ENCODE measurements at regions not wholly inside any gene's neighbourhood (a gene's known extent, or its start where the extent isn't known, plus 50 kb on each side); places are given as distances from the start of the nearest gene placed in this dataset.

GRCh38 chr7:98526059-98526458, 91.0 kb upstream of the NPTX2 start:
- intact Hi-C loops (cut with micrococcal nuclease; ENCODE audit: unreplicated experiment) = no loop called here
- BruUV-seq (replicated peaks) = no TSS peak
- no peak overlapping the region for H2AFZ ChIP-seq
- no peaks in the 10 kb centered on the region for H3K9me3 ChIP-seq (ENCODE audit: insufficient read depth, low read depth)
- POLR2A ChIA-PET (ENCODE audit: unreplicated experiment) = no interaction called here
- TF ChIP-seq, protein P1, sequence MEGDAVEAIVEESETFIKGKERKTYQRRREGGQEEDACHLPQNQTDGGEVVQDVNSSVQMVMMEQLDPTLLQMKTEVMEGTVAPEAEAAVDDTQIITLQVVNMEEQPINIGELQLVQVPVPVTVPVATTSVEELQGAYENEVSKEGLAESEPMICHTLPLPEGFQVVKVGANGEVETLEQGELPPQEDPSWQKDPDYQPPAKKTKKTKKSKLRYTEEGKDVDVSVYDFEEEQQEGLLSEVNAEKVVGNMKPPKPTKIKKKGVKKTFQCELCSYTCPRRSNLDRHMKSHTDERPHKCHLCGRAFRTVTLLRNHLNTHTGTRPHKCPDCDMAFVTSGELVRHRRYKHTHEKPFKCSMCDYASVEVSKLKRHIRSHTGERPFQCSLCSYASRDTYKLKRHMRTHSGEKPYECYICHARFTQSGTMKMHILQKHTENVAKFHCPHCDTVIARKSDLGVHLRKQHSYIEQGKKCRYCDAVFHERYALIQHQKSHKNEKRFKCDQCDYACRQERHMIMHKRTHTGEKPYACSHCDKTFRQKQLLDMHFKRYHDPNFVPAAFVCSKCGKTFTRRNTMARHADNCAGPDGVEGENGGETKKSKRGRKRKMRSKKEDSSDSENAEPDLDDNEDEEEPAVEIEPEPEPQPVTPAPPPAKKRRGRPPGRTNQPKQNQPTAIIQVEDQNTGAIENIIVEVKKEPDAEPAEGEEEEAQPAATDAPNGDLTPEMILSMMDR (conservative IDR thresholded peaks at IDR 0.05) = no peak
- no peak for TF ChIP-seq EZH2 (IDR thresholded peaks at IDR 0.05; ENCODE audit: low read depth)
- H3K4me2 ChIP-seq = no peak overlapping the region
- H3K79me2 ChIP-seq (ENCODE audit: low read depth) = no peaks in the 10 kb centered on the region
- no peak for DNase-seq
- peaks cover 31% of the 10 kb centered on the region for H3K27me3 ChIP-seq (ENCODE audit: insufficient read depth, low read depth)
- no peaks in the 10 kb centered on the region for H3K9me2 ChIP-seq (ENCODE audit: insufficient read depth)
- H3K4me1 ChIP-seq (replicated peaks; ENCODE audit: insufficient read depth) = no peaks in the 10 kb centered on the region
- H3K4me3 ChIP-seq = no peak overlapping the region
- no peaks in the 10 kb centered on the region for H3K36me3 ChIP-seq (ENCODE audit: low read depth)
- no peaks in the 10 kb centered on the region for H3F3A ChIP-seq (ENCODE audit: insufficient read depth, low read depth)
- CTCF ChIA-PET = no interaction called here
- no peak overlapping the region for H3K27ac ChIP-seq
- H4K20me1 ChIP-seq (ENCODE audit: insufficient read depth) = no peaks in the 10 kb centered on the region

DNA sequence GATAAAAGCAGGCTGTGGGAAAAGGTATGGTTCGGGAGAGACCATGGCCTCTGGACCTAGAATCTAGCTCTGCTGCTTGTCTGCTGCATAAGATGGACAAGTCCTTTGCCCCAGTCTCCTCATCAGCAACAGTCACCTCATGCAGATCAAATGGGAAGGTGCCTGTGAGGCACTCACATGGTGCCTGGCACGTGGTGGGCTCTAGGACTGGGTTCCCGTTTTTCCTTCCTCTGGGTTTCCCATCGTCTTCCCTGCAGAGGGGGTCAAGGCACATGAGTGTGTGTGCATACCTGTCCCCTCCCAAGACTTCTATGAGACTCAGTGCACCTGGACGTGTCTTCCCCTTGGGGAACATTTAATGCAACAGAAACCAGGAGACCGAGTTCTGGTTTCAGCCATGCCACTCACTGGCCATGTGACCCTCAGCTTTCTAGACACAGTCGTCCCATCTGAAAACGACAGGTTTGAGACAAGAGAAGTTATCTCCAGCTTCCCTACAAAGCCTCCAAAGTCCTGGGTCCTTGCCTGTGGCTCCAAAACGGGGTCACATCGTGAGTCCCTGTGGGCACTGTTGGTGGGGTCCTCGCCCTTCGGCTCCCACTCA, 95.9 kb upstream of the NPTX2 start:
- TF ChIP-seq, protein P1 (conservative IDR thresholded peaks at IDR 0.05) = no peak
- no peak for TF ChIP-seq EZH2 (IDR thresholded peaks at IDR 0.05; ENCODE audit: low read depth)
- Histone ChIP-seq H3K36me3 (ENCODE audit: low read depth) (no peaks in the 10 kb centered on the region), H4K20me1 (ENCODE audit: insufficient read depth) (no peaks in the 10 kb centered on the region), H3K4me1 (replicated peaks; ENCODE audit: insufficient read depth) (no peaks in the 10 kb centered on the region), H3K4me3 (no peak overlapping the region), H3K4me2 (no peak overlapping the region), H3F3A (ENCODE audit: insufficient read depth, low read depth) (no peaks in the 10 kb centered on the region), H3K27ac (no peak overlapping the region), H3K9me2 (ENCODE audit: insufficient read depth) (no peaks in the 10 kb centered on the region), H3K9me3 (ENCODE audit: insufficient read depth, low read depth) (no peaks in the 10 kb centered on the region), H3K27me3 (ENCODE audit: insufficient read depth, low read depth) (peaks cover 30% of the 10 kb centered on the region), H3K79me2 (ENCODE audit: low read depth) (no peaks in the 10 kb centered on the region), H2AFZ (no peak overlapping the region)
- ChIA-PET POLR2A (ENCODE audit: unreplicated experiment) (no interaction called here), CTCF (interaction anchor here (0.6 kb wide), 1 partner anchor 57 kb away, joined by 3 read pairs; no protein-coding TSS in a partner anchor)
- no TSS peak for BruUV-seq (replicated peaks)
- intact Hi-C loops (cut with micrococcal nuclease; ENCODE audit: unreplicated experiment) = no loop called here
- DNase-seq = no peak

- no peaks in the 10 kb centered on the region for H3F3A ChIP-seq (ENCODE audit: insufficient read depth, low read depth)
- H3K27ac ChIP-seq = no peak overlapping the region
Observed at GRCh38 chr7:98520356-98520951, 96.6 kb upstream of the NPTX2 start.

More at GRCh38 chr7:98520356-98520951, 96.6 kb upstream of the NPTX2 start:
- BruUV-seq (replicated peaks) = no TSS peak
- no peak for TF ChIP-seq EZH2 (IDR thresholded peaks at IDR 0.05; ENCODE audit: low read depth)
- TF ChIP-seq, protein P1 (conservative IDR thresholded peaks at IDR 0.05) = no peak
- POLR2A ChIA-PET (ENCODE audit: unreplicated experiment) = no interaction called here
- H3K4me1 ChIP-seq (replicated peaks; ENCODE audit: insufficient read depth) = no peaks in the 10 kb centered on the region
- no peaks in the 10 kb centered on the region for H4K20me1 ChIP-seq (ENCODE audit: insufficient read depth)
- no peak overlapping the region for H2AFZ ChIP-seq
- peaks cover 23% of the 10 kb centered on the region for H3K27me3 ChIP-seq (ENCODE audit: insufficient read depth, low read depth)
- H3K9me3 ChIP-seq (ENCODE audit: insufficient read depth, low read depth) = no peaks in the 10 kb centered on the region
- intact Hi-C loops (cut with micrococcal nuclease; ENCODE audit: unreplicated experiment) = no loop called here
- CTCF ChIA-PET = interaction anchor here (0.7 kb wide), 1 partner anchor 99 kb away, joined by 4 read pairs; no protein-coding TSS in a partner anchor
- no peaks in the 10 kb centered on the region for H3K79me2 ChIP-seq (ENCODE audit: low read depth)
- DNase-seq = no peak
- H3K4me3 ChIP-seq = no peak overlapping the region
- no peaks in the 10 kb centered on the region for H3K36me3 ChIP-seq (ENCODE audit: low read depth)
- no peaks in the 10 kb centered on the region for H3K9me2 ChIP-seq (ENCODE audit: insufficient read depth)
- no peak overlapping the region for H3K4me2 ChIP-seq
